WTC11 (cell line): ENCODE measurements at regions not wholly inside any gene's neighbourhood (a gene's known extent, or its start where the extent isn't known, plus 50 kb on each side); places are given as distances from the start of the nearest gene placed in this dataset.

ENCODE experiments used
- ATF6 ChIP-seq: sonication (generic); formaldehyde crosslinking; IDR thresholded peaks from 2 replicates; pipeline ENCODE4 v1.8.1; 2023; ENCODE audit warnings: mild to moderate bottlenecking, missing genetic modification reagents
- CREB1 ChIP-seq: sonication (generic); formaldehyde crosslinking; IDR thresholded peaks from 2 replicates; pipeline ENCODE4 v1.8.0; 2023; ENCODE audit warnings: mild to moderate bottlenecking, missing genetic modification reagents
- CREM ChIP-seq: sonication (generic); formaldehyde crosslinking; IDR thresholded peaks from 2 replicates; pipeline ENCODE4 v1.8.1; 2022; ENCODE audit warnings: mild to moderate bottlenecking, missing genetic modification reagents, moderate library complexity
- ELF4 ChIP-seq: sonication (generic); formaldehyde crosslinking; IDR thresholded peaks from 2 replicates; pipeline ENCODE4 v1.8.1; 2022; ENCODE audit warnings: low read depth, mild to moderate bottlenecking, moderate library complexity, missing genetic modification reagents
- ERG ChIP-seq: fragments of 250-450 bp; sonication (Bioruptor Pico); IDR thresholded peaks from 2 replicates; pipeline ENCODE4 v1.8.0; 2021; ENCODE audit warnings: mild to moderate bottlenecking
- GABPB1 ChIP-seq: sonication (generic); formaldehyde crosslinking; IDR thresholded peaks from 2 replicates; pipeline ENCODE4 v1.8.1; 2023; ENCODE audit warnings: mild to moderate bottlenecking, missing genetic modification reagents
- GTF2I ChIP-seq: fragments of 250-450 bp; sonication (Bioruptor Pico); conservative IDR thresholded peaks from 2 replicates; pipeline ENCODE4 v1.4.0; 2021; ENCODE audit warnings: mild to moderate bottlenecking
- HMGXB4 ChIP-seq: sonication (generic); formaldehyde crosslinking; IDR thresholded peaks from 2 replicates; pipeline ENCODE4 v1.8.1; 2023; ENCODE audit warnings: mild to moderate bottlenecking, moderate library complexity, missing genetic modification reagents
- IRF1 ChIP-seq: sonication (generic); formaldehyde crosslinking; IDR thresholded peaks from 2 replicates; pipeline ENCODE4 v1.8.0; 2023; ENCODE audit warnings: missing genetic modification reagents
- IRF2 ChIP-seq: sonication (generic); formaldehyde crosslinking; IDR thresholded peaks from 2 replicates; pipeline ENCODE4 v1.8.0; 2022; ENCODE audit warnings: low read depth, missing genetic modification reagents, borderline replicate concordance
- JUN ChIP-seq: sonication (generic); formaldehyde crosslinking; IDR thresholded peaks from 2 replicates; pipeline ENCODE4 v1.8.0; 2023; ENCODE audit warnings: mild to moderate bottlenecking, missing genetic modification reagents
- MLX ChIP-seq: sonication (generic); formaldehyde crosslinking; IDR thresholded peaks from 2 replicates; pipeline ENCODE4 v1.8.1; 2023; ENCODE audit warnings: mild to moderate bottlenecking, missing genetic modification reagents, moderate library complexity
- MXD4 ChIP-seq: fragments of 250-450 bp; sonication (Bioruptor Pico); IDR thresholded peaks from 2 replicates; pipeline ENCODE4 v1.8.0; 2021; ENCODE audit warnings: mild to moderate bottlenecking, moderate library complexity, borderline replicate concordance
- NFYB ChIP-seq: sonication (generic); formaldehyde crosslinking; conservative IDR thresholded peaks from 2 replicates; pipeline ENCODE4 v1.8.0; 2022; ENCODE audit warnings: low read depth, missing genetic modification reagents
- RELA ChIP-seq: sonication (generic); formaldehyde crosslinking; IDR thresholded peaks from 2 replicates; pipeline ENCODE4 v1.8.1; 2022; ENCODE audit warnings: missing genetic modification reagents, mild to moderate bottlenecking, borderline replicate concordance
- SOX15 ChIP-seq: fragments of 250-450 bp; sonication (Bioruptor Pico); IDR thresholded peaks from 2 replicates; pipeline ENCODE4 v1.9.0; 2021; ENCODE audit warnings: mild to moderate bottlenecking
- STAT6 ChIP-seq: sonication (generic); formaldehyde crosslinking; conservative IDR thresholded peaks from 2 replicates; pipeline ENCODE4 v1.8.1; 2023; ENCODE audit warnings: mild to moderate bottlenecking, low read depth, missing genetic modification reagents, moderate library complexity
- TEAD1 ChIP-seq: sonication (generic); formaldehyde crosslinking; IDR thresholded peaks from 2 replicates; pipeline ENCODE4 v1.8.0; 2022; ENCODE audit warnings: mild to moderate bottlenecking, missing genetic modification reagents
- TP53 ChIP-seq: sonication (generic); formaldehyde crosslinking; IDR thresholded peaks from 2 replicates; pipeline ENCODE4 v1.8.1; 2023; ENCODE audit warnings: mild to moderate bottlenecking, missing genetic modification reagents
- USF2 ChIP-seq: sonication (generic); formaldehyde crosslinking; IDR thresholded peaks from 2 replicates; pipeline ENCODE4 v1.8.1; 2023; ENCODE audit warnings: mild to moderate bottlenecking, missing genetic modification reagents, moderate library complexity
- ZBTB43 ChIP-seq: sonication (generic); formaldehyde crosslinking; IDR thresholded peaks from 2 replicates; pipeline ENCODE4 v1.8.1; 2023; ENCODE audit warnings: mild to moderate bottlenecking, missing genetic modification reagents
- ZNF138 ChIP-seq: sonication (generic); formaldehyde crosslinking; conservative IDR thresholded peaks from 2 replicates; pipeline ENCODE4 v1.8.1; 2022; ENCODE audit warnings: mild to moderate bottlenecking, moderate library complexity, missing genetic modification reagents
- ZNF317 ChIP-seq: sonication (generic); formaldehyde crosslinking; IDR thresholded peaks from 2 replicates; pipeline ENCODE4 v1.8.1; 2023; ENCODE audit warnings: low read depth, mild to moderate bottlenecking, moderate library complexity, missing genetic modification reagents, borderline replicate concordance
- ZNF396 ChIP-seq: fragments of 250-450 bp; sonication (Bioruptor Pico); IDR thresholded peaks from 2 replicates; pipeline ENCODE4 v1.8.0; 2021; ENCODE audit warnings: mild to moderate bottlenecking, moderate library complexity, borderline replicate concordance
- ZNF671 ChIP-seq: fragments of 250-450 bp; sonication (Bioruptor Pico); IDR thresholded peaks from 2 replicates; pipeline ENCODE4 v1.8.0; 2021; ENCODE audit warnings: mild to moderate bottlenecking
- ZSCAN18 ChIP-seq: fragments of 250-450 bp; sonication (Bioruptor Pico); IDR thresholded peaks from 2 replicates; pipeline ENCODE4 v2.1.2; 2022; ENCODE audit warnings: mild to moderate bottlenecking, moderate library complexity

GRCh38 chr6:163940705-163941623, 526.4 kb downstream of the QKI start (continued):
- peak; percentile 84; the same call in 1 of the 2 replicates for TF ChIP-seq ERG (CRISPR knock-in tag)
- peak; percentile 86 for TF ChIP-seq ZNF671
- no peak for TF ChIP-seq ZNF317 (CRISPR knock-in tag)
- TF ChIP-seq MXD4 (CRISPR knock-in tag) = peak; percentile 90; the same call in 1 of the 2 replicates
- peak; percentile 95 for TF ChIP-seq ZSCAN18
- no peak for TF ChIP-seq ZNF138 (CRISPR knock-in tag)
- peak; percentile 96 for TF ChIP-seq ZNF396 (CRISPR knock-in tag)
- TF ChIP-seq RELA (CRISPR knock-in tag) = no peak
- no peak for TF ChIP-seq MLX (CRISPR knock-in tag)
- no peak for TF ChIP-seq ELF4 (CRISPR knock-in tag)
- no peak for TF ChIP-seq IRF1 (CRISPR knock-in tag)
- TF ChIP-seq GABPB1 = no peak
- peak; percentile 86; the same call in 1 of the 2 replicates for TF ChIP-seq TEAD1 (CRISPR knock-in tag)
- no peak for TF ChIP-seq USF2 (CRISPR knock-in tag)
- no peak for TF ChIP-seq ZBTB43 (CRISPR knock-in tag)
- no peak for TF ChIP-seq IRF2 (CRISPR knock-in tag)
- no peak for TF ChIP-seq NFYB
- no peak for TF ChIP-seq STAT6 (CRISPR knock-in tag)
- no peak for TF ChIP-seq ATF6 (CRISPR knock-in tag)
- TF ChIP-seq SOX15 = no peak
- TF ChIP-seq CREB1 (CRISPR knock-in tag) = no peak
- no peak for TF ChIP-seq JUN
- TF ChIP-seq TP53 = no peak
- TF ChIP-seq CREM (CRISPR knock-in tag) = no peak
- TF ChIP-seq GTF2I (CRISPR knock-in tag) = no peak
- no peak for TF ChIP-seq HMGXB4 (CRISPR knock-in tag)
